AML-193 (cell line): ENCODE measurements at regions not wholly inside any gene's neighbourhood (a gene's known extent, or its start where the extent isn't known, plus 50 kb on each side); places are given as distances from the start of the nearest gene placed in this dataset.

Experiments used
- DNase-seq, 2 experiments: peaks; one replicate each; lab custom pipeline; 2025; lab: John Stamatoyannopoulos, UW

DNA sequence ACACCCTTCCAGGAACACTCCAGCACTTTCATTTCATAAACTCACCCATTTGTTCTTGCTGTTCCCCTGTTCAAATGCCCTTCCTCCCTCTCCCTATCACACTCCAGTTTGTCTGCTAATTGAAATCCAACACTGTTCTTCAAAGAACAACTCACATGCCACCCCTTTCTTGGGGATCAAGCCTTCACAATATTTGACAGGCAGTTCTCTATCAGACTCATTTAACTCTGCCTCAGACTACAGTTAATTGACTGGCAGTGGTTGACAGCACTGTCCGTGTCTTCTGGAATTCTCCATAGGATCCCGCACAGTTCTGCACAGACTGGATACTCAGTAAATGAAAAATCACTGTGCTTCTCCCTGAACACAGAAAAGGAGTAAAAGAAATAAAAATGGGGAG is 87.8 kb downstream of the PMP22 start:
- no peak for DNase-seq

DNA sequence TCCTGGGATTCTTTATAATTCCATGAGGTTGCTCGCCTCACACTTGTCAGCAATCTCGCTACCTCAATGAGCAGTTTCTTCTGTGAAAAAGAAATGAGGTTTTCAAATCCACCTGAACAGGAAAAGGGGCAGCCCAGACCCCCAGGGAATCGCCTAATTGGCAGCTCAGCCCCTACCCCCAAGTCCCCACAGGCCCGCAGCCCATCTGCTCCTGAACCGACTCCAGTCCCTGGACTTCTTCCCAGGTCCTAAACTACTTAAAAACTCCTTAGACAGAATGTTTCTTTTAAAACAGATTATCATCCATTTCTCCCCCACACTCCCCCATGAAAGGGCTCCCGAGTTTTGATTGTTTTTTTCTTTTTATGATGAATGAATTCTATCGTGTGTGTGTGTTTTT is 89.8 kb downstream of the PMP22 start:
- no peak for DNase-seq

DNA sequence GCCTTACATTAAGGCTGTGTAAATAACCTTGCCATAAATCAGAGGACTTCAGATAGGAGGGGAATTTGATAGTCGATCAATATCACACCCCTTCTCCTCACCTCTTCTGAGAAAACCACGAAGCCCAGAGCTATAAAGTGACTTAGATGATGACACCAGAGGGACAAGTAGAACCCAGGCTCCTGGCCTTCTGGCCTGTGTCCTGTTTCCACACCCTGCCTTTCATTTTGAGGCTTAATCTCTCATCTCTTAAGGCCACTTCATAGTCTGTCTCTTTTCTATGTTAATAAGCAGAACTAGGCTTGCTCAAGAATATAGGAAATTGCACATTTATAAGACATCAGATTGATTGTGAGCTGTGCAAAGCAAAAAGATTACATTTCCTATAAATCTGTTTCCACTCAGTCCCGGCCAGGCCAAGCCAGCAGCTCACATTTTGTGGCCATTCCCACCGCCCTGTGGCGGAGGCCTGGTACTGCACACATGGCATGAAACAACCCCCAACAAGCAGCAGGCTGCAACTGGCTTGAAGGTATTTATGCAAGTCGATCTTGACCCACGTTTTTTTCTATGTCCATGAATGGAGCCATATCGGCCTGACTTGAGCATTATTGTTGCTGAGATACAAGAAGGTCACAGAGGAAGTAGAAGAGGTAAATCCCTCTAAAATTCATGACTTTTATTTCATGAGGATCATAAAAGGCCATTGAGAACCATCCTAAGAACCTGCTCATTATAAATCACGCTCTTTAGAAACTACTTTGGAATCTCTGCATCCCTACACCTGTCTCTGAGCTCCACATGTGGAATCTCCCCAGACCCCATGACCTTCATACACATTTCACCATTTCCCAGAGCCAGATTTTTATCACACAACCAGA is 93.7 kb downstream of the PMP22 start:
- DNase-seq = peak; percentile 9 to 10

DNA sequence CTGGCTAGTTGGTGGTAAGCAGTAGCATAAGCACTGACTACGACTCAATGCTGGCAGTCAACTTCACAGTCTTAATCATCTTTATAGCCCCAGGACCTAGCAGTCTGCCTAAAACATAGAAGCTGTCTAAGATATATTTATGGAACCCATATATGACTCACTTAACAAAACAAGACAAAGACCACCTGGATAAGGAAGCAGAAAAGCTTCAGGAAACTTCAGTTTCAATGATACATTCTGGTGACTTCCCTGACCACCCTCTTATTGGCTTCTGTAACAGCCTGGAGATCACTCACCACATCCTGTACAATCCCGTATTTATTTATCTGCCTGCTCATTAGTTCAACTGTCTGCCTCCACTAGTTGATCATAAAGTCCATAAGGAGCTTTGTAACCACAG is 95.5 kb downstream of the PMP22 start:
- DNase-seq = no peak

DNA sequence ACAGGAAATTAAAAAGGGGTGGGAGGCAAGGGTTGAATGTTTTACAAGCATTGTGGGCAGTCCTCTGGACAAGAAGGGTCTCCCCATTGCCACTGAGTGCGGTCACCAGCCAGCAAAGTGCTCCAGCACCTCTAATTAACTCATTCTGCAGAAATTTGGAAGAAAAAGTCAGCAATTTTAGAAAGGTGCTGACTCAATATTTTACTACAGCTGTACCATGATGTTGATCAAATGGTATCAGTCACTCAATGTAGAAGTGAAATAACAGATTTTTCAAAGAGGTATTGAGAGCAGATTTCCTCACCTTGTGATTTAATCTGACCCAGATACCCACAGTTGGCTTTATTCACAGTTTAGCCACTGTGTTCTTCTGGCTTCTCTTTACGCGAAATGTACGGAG is 96.7 kb downstream of the PMP22 start:
- no peak for DNase-seq

DNA sequence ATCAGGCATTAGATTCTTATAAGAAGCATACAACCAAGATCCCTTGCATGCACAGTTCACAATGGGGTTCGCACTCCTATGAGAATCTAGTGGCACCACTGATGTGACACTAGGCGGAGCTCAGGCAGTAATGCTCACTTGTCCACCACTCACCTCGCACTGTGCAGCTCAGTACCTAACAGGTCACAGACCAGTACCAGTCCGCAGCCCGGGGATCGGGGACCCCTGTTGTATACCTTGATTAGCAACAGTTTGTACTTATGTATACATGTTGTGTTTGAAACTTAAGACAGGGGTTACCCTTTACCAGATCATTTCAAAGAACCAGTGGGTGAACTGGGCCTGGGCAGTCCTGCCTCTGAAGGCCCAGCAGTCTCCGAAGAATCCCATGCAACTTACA is 103.7 kb downstream of the PMP22 start:
- no peak for DNase-seq

DNA sequence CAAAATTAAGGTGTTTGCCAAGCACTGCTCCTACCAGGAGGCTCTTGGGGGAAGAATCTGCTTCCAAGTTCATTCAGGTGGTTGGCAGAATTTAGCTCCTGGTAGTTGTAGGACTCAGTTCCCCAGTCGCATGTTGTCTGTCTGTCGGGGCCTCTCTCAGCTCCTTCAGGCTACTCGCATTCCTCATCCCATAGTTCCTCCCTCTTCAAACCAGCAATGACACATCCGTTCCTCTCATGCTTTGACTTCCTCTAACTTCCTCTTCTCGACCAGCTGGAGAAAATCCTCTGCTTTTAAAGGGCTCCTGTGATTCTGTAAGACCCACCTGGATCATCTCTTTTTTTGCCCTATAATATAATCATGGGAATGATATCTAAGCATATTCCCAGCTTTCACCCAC is 108.1 kb downstream of the PMP22 start:
- no peak for DNase-seq

DNA sequence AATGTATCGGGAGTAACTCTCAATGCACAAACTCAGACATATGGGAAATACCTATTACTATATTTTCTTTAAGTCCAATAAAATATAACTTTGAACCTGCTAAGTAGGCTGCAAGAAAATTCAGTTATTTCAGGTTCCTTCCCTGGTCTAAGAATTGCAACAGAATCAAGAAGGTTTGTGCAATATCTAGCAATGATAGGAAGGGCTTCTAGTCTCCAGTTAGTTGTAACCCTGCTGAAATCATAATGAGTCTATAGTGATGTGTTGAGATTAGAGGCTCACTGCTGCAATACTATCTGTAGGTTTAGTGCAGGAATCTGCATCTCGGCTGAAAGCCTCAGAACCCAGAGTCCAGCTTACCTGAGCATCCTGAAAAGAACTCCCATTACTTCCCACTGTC is 110.5 kb downstream of the PMP22 start:
- peak; percentile 37 to 46 for DNase-seq

DNA sequence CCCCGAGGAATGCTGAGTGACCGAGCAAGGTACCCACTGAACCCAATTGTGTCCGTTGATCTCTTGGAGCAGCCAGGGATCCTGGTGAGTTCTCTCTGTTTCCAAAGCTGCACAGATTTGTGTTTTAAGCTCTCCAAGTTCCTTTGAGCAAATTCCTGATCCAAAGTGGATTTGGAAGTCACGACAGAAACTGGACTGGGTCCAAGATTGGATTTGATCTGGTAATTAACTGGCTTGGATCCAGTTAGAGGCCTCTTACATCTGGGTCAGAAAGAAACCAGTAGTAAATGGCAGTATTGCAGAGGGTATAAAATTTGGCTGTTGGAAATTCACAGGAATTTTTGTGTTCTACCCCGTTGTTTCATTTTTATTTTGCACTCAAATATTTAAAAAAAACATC is 119.5 kb downstream of the PMP22 start:
- no peak for DNase-seq

DNA sequence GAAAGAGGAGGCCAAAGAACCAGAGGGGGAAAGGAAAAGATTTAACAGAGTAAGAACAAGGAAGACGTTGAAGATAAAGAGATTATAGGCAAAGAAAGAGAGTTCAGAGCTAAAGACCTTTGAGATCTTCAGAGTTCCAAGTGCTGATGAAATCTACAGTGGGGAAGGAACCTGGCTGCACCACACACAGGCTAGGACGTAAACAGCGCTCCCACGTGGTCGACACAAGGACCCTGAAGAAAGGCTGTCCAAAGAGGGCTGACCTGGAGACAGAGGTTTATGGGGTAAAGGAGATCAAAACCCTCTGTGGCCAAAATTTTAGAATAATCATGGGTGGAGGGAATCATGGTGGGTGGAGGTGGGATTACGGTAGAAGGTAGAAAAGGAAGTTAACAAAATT is 121.6 kb downstream of the PMP22 start:
- no peak for DNase-seq

DNA sequence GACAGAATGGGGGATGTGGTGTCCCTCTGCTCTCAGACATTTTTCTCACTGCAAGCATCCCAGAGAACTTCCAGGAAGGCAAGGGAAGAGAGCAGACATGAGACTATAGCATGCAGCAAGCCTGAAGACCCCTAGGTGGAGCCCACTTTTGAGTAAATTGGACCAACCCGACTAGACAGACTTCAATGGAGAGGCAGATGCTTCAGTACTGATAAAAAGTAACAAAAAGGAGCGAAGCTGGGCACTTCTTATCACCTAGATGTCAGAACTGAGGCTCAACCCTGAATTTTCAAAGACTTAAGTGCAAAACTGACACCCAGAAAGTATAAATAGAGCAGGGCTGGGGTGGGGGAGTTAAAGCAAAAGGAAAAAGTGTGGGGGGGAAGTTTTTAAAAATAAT is 130.8 kb downstream of the PMP22 start:
- DNase-seq = no peak

DNA sequence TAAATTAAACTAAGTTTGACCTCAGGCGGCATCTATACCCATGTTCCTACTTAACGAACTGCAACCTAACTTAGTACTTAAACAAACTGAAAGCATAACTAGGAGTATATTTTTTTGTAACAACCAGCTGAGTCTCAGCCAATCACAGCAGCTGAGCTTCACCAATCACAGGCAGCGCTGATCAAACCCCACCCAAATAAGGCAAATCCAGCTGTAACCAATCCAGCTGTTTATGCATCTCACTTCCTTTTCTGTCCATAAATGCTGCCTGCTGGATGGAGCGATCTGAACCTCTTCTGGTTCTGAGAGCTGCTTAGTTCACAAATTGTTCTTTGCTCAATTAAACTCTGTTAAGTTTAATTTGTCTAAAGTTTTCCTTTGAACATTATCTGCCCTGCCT is 131.3 kb downstream of the PMP22 start:
- no peak for DNase-seq

DNA sequence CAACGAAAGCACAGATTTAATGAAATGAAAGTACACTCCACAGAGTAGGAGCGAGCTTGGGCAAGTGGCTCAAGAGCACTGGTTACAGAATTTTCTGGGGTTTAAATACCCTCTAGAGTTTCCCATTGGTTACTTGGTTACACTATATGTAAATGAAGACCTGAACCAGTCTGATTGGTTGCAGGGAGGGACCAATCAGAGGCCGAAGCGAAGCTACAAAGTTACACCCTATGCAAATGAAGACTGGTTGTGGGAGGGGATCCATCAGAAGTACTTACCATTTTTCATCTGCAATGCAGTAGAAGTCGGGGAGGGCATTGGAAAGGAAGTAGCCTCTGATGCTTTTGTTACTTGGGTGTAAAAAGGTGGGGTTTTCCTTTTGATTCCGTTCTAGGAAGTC is 132.0 kb downstream of the PMP22 start:
- no peak for DNase-seq

DNA sequence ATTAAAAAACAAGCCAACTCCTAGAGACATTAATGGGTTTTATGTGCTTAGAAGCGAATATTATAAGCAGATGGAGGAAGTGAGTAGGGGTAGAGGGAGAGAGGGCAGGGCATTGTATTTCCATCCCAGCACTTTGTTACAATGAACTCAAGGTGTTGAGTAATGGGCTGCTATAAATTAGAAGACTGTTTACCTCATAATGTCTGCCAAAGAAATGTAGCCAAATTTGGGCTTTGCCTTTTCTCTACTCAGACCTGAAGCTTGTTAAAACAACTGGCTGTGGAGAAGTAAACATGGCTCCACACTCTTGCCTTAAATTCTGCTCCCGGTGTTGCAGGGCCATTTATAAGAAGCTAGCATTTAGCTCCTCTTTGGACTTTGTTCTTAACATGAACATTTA is 134.7 kb downstream of the PMP22 start:
- DNase-seq = no peak

DNA sequence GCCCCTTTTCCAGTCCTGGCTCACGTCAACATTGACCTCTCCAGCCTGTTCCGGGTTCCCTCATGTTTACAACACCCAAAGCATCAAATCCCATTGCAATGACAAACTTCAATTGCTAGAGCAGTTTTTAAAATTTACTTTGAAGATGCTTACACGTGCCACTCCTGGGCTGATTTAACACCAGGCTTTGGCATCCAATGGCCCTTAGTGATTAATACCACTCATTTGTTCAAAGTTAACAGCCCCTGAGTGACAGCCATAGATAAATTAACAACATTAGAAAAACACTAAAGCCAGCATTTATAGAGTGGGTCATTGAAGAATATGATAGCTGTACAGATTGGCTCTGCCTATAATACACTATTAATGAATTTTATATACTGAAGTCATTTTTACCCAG is 135.1 kb downstream of the PMP22 start:
- no peak for DNase-seq

DNA sequence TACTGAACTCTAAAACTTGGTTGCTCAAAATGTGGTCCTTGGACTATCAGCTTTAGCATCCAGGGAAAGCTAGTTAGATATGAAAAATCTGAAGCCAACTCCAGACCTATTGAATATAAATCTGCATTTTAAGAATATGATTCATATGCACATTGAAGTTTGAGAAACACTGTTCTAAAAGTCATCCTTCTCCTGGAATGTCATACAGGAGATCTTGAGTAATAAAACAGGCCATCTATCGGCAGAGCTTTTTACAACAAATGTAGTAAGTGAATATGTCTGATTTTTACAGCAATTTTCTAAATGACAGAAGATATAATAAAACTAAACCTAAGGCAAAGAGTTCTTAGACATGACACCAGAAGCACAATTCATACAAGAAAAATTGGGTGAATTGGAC is 140.4 kb downstream of the PMP22 start:
- DNase-seq = no peak

DNA sequence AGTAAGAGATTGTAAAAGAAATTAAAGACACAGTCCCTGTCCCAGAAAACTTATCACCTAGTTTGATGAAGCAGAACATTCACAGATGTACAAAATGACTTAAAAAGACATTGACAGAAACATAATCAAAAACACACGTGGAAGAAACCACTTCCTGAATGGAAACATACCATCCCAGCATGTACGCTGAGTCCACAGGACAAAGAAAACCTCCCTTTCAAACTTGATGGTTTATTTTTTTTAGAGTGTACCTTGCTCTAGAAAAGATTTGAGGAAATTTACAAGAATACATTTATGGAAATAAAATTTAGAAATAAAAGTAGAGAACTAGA is 140.9 kb downstream of the PMP22 start:
- no peak for DNase-seq

DNA sequence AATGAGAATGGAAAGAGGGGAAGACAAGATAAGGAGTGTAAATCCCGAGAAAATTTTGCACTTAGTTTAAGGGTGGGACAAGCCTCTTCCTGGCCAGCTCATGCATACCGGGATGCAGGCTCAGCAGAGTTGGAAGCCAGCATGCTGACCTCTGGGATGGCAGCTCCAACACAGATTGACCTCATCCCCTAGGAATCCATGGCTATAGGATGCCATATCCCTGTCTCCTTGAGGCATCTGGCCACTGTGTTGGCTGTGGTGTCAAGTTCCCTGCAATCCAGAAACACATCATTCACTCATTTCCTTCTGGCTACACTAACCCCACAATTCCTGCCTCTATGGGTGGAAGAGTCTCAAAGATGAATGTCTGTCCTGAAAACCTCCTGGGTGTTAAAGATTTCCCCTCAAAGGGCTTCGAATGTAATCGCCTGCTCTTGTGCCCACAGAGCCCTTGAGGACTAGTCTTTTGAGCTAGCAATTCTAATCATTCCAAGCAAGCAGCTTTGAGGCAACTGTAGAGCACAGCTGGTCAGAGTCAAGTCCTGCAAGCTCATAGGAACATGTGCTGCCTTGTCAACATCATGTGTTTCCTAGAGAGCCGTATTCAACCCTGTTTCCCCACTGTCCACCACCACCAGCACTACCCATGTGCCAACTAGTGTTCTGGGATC is 141.4 kb downstream of the PMP22 start:
- no peak for DNase-seq

DNA sequence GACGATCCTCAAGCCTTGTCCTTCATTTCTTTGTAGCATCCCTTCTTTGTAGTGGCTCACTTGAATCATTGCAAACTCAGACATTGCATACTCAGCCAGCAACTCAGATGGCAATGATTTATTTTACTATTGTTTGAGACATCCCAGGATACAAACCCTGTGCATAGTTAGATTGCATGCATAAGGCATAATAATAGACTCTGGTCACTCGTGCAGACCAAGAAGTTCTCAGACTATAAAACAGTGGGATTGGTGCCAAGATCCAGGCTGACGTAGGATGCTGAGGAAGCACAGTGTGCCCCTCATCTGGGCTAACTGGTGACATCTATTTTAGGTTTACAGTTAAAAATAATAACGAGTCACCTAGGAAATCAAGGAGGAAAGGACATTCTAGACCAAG is 142.3 kb downstream of the PMP22 start:
- DNase-seq = no peak

DNA sequence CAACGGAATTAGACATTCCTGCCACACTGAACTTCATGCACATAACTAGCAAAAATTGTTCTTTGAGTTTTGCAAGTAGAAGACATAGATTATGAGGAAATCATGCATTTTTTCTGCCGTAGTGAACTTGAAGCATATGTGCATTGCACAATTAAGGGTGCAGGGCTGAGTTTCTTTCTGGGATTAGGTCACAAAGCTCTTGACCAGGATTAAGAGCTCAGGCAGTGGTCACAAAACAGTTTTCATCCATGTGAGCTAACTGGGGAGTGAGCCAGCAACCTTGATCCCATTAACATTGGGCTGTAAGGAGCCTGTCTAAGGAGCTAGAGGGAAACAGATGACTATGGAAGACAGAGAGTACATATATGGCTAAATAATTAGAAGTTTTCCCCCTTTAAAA is 143.7 kb downstream of the PMP22 start:
- no peak for DNase-seq

DNA sequence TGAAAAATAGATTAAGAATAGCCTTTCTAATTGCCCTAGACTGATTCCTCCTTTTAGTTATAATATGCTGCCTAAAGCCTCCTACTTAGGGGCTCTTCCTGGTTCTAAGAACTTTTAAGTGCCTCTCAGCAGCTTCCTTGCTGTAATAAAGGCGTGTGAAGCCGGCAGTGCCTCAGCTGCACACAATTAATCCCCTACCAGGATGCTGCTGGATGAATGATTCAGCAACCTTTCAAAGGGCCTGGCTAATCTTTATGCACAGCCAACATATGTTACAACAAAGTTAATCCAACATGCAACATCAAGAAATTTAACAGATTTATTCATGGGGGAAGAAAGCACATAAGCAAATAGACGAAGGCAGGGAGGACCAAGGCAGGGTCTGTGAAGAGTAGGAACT is 145.2 kb downstream of the PMP22 start:
- DNase-seq = no peak

DNA sequence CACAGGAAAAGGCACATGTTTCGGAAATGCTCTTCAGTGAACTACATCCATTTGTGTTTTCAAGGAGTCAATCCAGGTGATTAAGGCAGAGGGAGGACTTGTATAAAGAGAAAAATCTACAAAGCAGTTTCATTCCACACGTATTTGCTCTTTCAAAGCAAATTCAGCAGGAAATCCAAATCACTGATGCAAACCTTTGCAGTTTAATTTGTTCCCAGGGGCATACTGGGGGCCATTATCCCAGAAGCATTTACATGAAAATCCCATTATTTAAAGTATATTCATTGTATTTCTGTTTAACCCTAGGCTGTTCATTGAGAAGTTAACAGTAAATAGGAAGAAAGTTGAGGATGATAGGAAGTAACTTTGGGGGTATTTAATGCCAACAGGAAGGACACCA is 147.9 kb downstream of the PMP22 start:
- no peak for DNase-seq

DNA sequence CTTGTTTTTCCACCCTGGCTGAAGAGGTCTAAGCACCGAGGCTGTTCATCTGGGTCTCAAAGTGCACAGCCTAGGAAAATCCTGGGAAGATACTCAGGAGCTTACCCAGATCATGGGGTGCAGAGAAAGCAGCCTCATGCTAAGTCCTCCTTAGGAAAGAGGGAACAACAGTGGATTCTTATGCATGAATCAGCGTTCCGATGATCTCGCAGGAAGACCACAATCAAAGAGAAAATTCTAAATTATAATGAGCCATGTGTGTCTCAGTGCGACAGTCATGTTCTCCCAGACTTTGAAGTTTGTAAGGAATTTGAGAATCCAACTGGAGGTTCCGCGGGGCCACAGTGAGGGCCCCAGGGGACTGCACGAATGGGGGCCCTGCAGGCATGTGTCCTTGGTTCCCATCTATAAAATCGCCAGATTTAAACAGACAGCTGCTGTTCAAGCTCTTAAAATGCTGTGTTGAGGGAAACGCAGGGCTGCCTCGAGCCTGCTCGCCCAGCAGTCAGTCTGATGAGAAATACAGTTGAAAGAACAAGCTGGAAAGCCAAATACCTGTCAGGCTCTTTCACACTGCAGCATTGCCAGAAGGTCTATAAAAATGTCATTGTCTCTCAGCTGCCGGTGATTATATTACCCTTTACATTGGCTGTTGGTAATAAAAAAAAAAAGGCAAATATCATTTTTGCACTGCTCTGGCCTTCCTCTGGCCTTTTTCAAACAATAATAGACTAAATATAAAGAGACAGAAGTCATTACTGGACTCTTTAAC is 152.1 kb downstream of the PMP22 start:
- DNase-seq = no peak
